Erythroblast (primary cell): ENCODE measurements at regions not wholly inside any gene's neighbourhood (a gene's known extent, or its start where the extent isn't known, plus 50 kb on each side); places are given as distances from the start of the nearest gene placed in this dataset.

Experiments used
- GATA1 ChIP-seq: IDR thresholded peaks from 2 replicates; pipeline ENCODE4 v1.6.1; 2011; ENCODE audit warnings: low read depth, mild to moderate bottlenecking, control low read depth, low read length, moderate library complexity
- POLR2A ChIP-seq: IDR thresholded peaks from 2 replicates; pipeline ENCODE4 v1.6.1; 2011; ENCODE audit warnings: mild to moderate bottlenecking, low read length

DNA sequence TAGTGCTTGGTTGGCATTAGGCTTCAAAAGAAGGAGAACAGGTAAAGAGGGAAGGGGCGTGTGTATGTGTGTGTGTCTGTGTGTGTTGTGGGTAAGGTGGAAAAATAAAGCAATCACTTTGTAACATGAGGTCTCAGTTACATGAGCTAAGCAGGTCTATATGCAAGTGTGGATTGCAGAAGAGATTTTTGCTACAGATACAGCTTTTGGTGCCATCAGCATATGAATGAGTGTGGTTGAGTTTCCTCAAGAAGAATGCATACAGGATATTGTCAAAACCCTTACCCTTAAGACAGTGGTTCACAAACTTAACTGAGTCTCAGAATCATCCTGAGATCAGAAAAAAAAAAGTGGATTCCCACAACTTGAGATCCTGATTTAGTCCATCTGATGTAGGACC, 220.5 kb upstream of the HTR2C start:
- TF ChIP-seq POLR2A (no peak), GATA1 (no peak)
